ENCODE measurements at regions not wholly inside any gene's neighbourhood (a gene's known extent, or its start where the extent isn't known, plus 50 kb on each side); places are given as distances from the start of the nearest gene placed in this dataset.

DNA sequence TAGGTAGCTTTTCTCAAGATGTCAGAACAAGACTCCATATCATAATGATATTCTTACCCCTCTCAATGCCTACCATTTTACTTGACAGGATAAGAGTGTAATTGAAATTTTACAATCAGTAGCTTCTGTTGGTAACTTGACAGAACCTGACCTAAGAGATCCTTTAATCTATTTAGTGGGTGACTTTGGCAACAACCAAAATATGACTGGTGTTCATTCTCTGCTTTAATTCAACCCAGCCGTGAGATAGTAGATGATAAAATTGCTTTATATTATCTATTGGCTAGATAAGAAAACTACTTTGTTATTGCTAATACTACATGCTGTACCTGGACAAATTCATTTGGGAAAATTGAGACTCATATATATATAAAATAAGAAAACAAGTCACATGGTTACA, 770.2 kb upstream of the NXPH2 start:
- TF ChIP-seq FOXK2 (IDR thresholded peaks at IDR 0.05) (no peak), SUZ12 (IDR thresholded peaks at IDR 0.05) (no peak), FOXA1 (IDR thresholded peaks at IDR 0.05) (no peak), FOXM1 (IDR thresholded peaks at IDR 0.05; ENCODE audit: borderline replicate concordance) (no peak), SP1 (IDR thresholded peaks at IDR 0.05) (no peak), HDGF (IDR thresholded peaks at IDR 0.05; ENCODE audit: borderline replicate concordance) (no peak), ARNT (IDR thresholded peaks at IDR 0.05) (no peak)
- TF ChIP-seq, protein P1, sequence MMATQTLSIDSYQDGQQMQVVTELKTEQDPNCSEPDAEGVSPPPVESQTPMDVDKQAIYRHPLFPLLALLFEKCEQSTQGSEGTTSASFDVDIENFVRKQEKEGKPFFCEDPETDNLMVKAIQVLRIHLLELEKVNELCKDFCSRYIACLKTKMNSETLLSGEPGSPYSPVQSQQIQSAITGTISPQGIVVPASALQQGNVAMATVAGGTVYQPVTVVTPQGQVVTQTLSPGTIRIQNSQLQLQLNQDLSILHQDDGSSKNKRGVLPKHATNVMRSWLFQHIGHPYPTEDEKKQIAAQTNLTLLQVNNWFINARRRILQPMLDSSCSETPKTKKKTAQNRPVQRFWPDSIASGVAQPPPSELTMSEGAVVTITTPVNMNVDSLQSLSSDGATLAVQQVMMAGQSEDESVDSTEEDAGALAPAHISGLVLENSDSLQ (IDR thresholded peaks at IDR 0.05): no peak
